Hepatocyte (in vitro differentiated cells): ENCODE measurements at regions not wholly inside any gene's neighbourhood (a gene's known extent, or its start where the extent isn't known, plus 50 kb on each side); places are given as distances from the start of the nearest gene placed in this dataset.

Source experiments
- CTCF ChIP-seq: fragments of 200-600 bp; sonication (generic); IDR thresholded peaks from 2 replicates; pipeline ENCODE4 v1.5.1; 2016; ENCODE audit warnings: antibody characterized with exemption, mild to moderate bottlenecking; ENCODE audit not compliant: poor library complexity
- EZH2phosphoT487 ChIP-seq: fragments of 200-600 bp; sonication (generic); IDR thresholded peaks from one replicate; pipeline ENCODE4 v1.6.1; 2018; ENCODE audit warnings: antibody characterized with exemption, mild to moderate bottlenecking, low read depth, moderate library complexity; ENCODE audit not compliant: unreplicated experiment, severe bottlenecking

GRCh38 chr16:82470016-82470415 is 156.8 kb upstream of the CDH13 start:
- TF ChIP-seq CTCF (no peak), EZH2phosphoT487 (no peak)
